ENCODE measurements at regions not wholly inside any gene's neighbourhood (a gene's known extent, or its start where the extent isn't known, plus 50 kb on each side); places are given as distances from the start of the nearest gene placed in this dataset.

GRCh38 chr11:45089676-45090499, 56.6 kb upstream of the PRDM11 start:
- no peak for TF ChIP-seq CTCF (IDR thresholded peaks at IDR 0.05)

GRCh38 chr11:45090607-45091006, 55.8 kb upstream of the PRDM11 start:
- no peaks in the 10 kb centered on the region for H3K36me3 ChIP-seq
- no peak overlapping the region for H3K4me3 ChIP-seq
- DNase-seq, result no peak
- H3K9ac ChIP-seq (ENCODE audit: low read depth in 2 of 2, low read length in 2 of 2), result no peak overlapping the region
- H3K27me3 ChIP-seq, result no peaks in the 10 kb centered on the region
- H3K9me3 ChIP-seq, result no peaks in the 10 kb centered on the region
- no peak overlapping the region for H3K27ac ChIP-seq
- TF ChIP-seq CTCF (IDR thresholded peaks at IDR 0.05), result no peak
- no peaks in the 10 kb centered on the region for H3K4me1 ChIP-seq
- intact Hi-C loops (cut with DNase I), result no loop called here

More at GRCh38 chr11:45089676-45090499, 56.6 kb upstream of the PRDM11 start:
- Histone ChIP-seq H3K27ac (peak overlapping the region; percentile 16), H3K4me1 (no peaks in the 10 kb centered on the region), H3K4me3 (no peak overlapping the region), H3K9me3 (no peaks in the 10 kb centered on the region), H3K9ac (ENCODE audit: low read depth in 2 of 2, low read length in 2 of 2) (no peak overlapping the region), H3K36me3 (no peaks in the 10 kb centered on the region), H3K27me3 (no peaks in the 10 kb centered on the region)
- DNase-seq, result no peak
- intact Hi-C loops (cut with DNase I), result no loop called here

GRCh38 chr11:45091563-45092403, 54.7 kb upstream of the PRDM11 start:
- TF ChIP-seq CTCF (IDR thresholded peaks at IDR 0.05), result no peak
- DNase-seq, result no peak
- no peak overlapping the region for H3K9ac ChIP-seq (ENCODE audit: low read depth in 2 of 2, low read length in 2 of 2)
- no peak overlapping the region for H3K27ac ChIP-seq
- no peaks in the 10 kb centered on the region for H3K9me3 ChIP-seq
- intact Hi-C loops (cut with DNase I), result no loop called here
- no peaks in the 10 kb centered on the region for H3K27me3 ChIP-seq
- no peak overlapping the region for H3K4me3 ChIP-seq
- no peaks in the 10 kb centered on the region for H3K4me1 ChIP-seq
- no peaks in the 10 kb centered on the region for H3K36me3 ChIP-seq

- Histone ChIP-seq H3K36me3 (no peaks in the 10 kb centered on the region), H3K9me3 (no peaks in the 10 kb centered on the region), H3K27ac (no peak overlapping the region), H3K27me3 (no peaks in the 10 kb centered on the region), H3K4me1 (no peaks in the 10 kb centered on the region), H3K4me3 (no peak overlapping the region), H3K9ac (ENCODE audit: low read depth in 2 of 2, low read length in 2 of 2) (no peak overlapping the region)
- no peak for TF ChIP-seq CTCF (IDR thresholded peaks at IDR 0.05)
- intact Hi-C loops (cut with DNase I), result no loop called here
- DNase-seq, result no peak
Measured at GRCh38 chr11:45092404-45092785, 54.0 kb upstream of the PRDM11 start.

- no peak overlapping the region for H3K9ac ChIP-seq (ENCODE audit: low read depth in 2 of 2, low read length in 2 of 2)
- intact Hi-C loops (cut with DNase I), result no loop called here
- no peak for TF ChIP-seq CTCF (IDR thresholded peaks at IDR 0.05)
- no peaks in the 10 kb centered on the region for H3K9me3 ChIP-seq
- no peaks in the 10 kb centered on the region for H3K4me1 ChIP-seq
- H3K4me3 ChIP-seq, result no peak overlapping the region
- no peaks in the 10 kb centered on the region for H3K36me3 ChIP-seq
- no peak for DNase-seq
- H3K27me3 ChIP-seq, result no peaks in the 10 kb centered on the region
- no peak overlapping the region for H3K27ac ChIP-seq
Measured at GRCh38 chr11:45092901-45093760, 53.3 kb upstream of the PRDM11 start.
